ENCODE measurements at regions not wholly inside any gene's neighbourhood (a gene's known extent, or its start where the extent isn't known, plus 50 kb on each side); places are given as distances from the start of the nearest gene placed in this dataset.

DNA sequence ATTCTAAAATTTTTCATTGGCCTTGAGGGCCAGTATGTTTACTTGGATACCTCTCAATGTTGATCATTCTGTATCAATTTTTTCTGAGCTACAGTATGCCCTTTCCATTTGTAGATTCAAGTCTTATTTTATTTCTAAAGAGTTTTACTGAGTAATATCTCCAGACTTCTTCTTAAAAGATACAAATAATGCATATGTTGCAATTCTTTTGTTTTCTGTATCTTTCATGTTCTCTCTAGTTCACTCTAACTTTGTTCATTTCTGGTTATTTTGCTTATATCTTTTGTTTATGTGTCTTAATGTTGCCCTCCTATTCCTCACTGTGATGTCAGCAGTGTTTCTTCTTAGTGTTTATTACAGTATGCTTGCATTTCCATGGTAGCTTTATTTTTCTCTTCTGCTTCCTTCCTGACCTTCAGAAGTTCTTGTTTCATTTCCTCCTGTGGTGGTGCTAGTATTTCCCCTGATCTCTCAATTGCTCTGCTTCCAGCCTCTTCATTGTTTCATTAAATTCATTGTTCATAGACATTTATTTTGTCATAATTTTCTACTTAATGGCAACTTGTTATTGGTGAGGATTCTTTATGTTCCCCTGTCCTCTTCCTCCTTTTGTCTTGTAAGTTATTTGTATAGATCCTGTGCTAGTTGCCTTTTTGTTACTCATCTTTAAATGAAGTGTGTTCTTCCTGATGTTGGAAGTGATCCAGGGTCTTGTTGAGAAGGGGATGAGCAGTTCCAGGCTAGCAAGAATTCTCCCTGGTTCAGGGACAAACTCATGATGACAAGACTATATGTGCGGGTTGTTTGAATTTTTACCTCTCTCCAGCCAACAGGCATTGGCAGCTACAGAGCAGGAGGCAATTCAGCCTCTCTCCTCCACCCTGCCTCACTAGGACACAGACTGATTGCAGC lies 160.8 kb downstream of the DEPDC1B start:
- TF ChIP-seq CTCF (IDR thresholded peaks at IDR 0.05) (no peak), POLR2A (IDR thresholded peaks at IDR 0.05) (no peak)
